CD4-positive, alpha-beta T cell treated with Interferon gamma for 1 hour (primary cell): ENCODE measurements at regions not wholly inside any gene's neighbourhood (a gene's known extent, or its start where the extent isn't known, plus 50 kb on each side); places are given as distances from the start of the nearest gene placed in this dataset.
A peak's percentile ranks its signal among the peaks of the same experiment; 100 is the strongest.
"Not testable (repeated sequence)": the region's sequence is repeated elsewhere in the genome, so short reads cannot be mapped to it uniquely, and the experiment has no call there.

ENCODE experiments used
- DNase-seq: peaks from one replicate; pipeline ENCODE4 v3.0.0-alpha.2; 2020

GRCh38 chr10:33688506-33688905, 354.0 kb upstream of the NRP1 start:
- DNase-seq = no peak

- DNase-seq = no peak
These were observed 349.7 kb upstream of the NRP1 start for GRCh38 chr10:33684211-33684611.

GRCh38 chr10:33681595-33681994, 347.1 kb upstream of the NRP1 start:
- no peak for DNase-seq

GRCh38 chr10:33680036-33680435, 345.6 kb upstream of the NRP1 start:
- no peak for DNase-seq

GRCh38 chr10:33676606-33677339, 342.3 kb upstream of the NRP1 start:
- no peak for DNase-seq

- no peak for DNase-seq
These were observed 340.6 kb upstream of the NRP1 start for GRCh38 chr10:33674986-33675599.

GRCh38 chr10:33674491-33674890, 340.0 kb upstream of the NRP1 start:
- DNase-seq = no peak

GRCh38 chr10:33673839-33674415, 339.5 kb upstream of the NRP1 start:
- DNase-seq = no peak

GRCh38 chr10:33669904-33670303, 335.4 kb upstream of the NRP1 start:
- no peak for DNase-seq

- DNase-seq = no peak
These were observed 332.4 kb upstream of the NRP1 start for GRCh38 chr10:33666686-33667480.

GRCh38 chr10:33665501-33665900, 331.0 kb upstream of the NRP1 start:
- DNase-seq = no peak

- DNase-seq = no peak
These were observed 329.6 kb upstream of the NRP1 start for GRCh38 chr10:33664070-33664469.

- DNase-seq = peak; percentile 72
These were observed 327.3 kb upstream of the NRP1 start for GRCh38 chr10:33661580-33662336.

GRCh38 chr10:33660329-33660728, 325.9 kb upstream of the NRP1 start:
- no peak for DNase-seq

- DNase-seq = no peak
These were observed 323.4 kb upstream of the NRP1 start for GRCh38 chr10:33657913-33658312.

- DNase-seq = no peak
These were observed 322.9 kb upstream of the NRP1 start for GRCh38 chr10:33657154-33657908.

GRCh38 chr10:33655921-33656320, 321.5 kb upstream of the NRP1 start:
- no peak for DNase-seq

- no peak for DNase-seq
These were observed 320.8 kb upstream of the NRP1 start for GRCh38 chr10:33655165-33655815.

- no peak for DNase-seq
These were observed 319.3 kb upstream of the NRP1 start for GRCh38 chr10:33653584-33654367.

- no peak for DNase-seq
These were observed 318.4 kb upstream of the NRP1 start for GRCh38 chr10:33652870-33653269.

- DNase-seq = not testable (repeated sequence)
These were observed 315.7 kb upstream of the NRP1 start for GRCh38 chr10:33650131-33650530.
